ENCODE measurements at regions not wholly inside any gene's neighbourhood (a gene's known extent, or its start where the extent isn't known, plus 50 kb on each side); places are given as distances from the start of the nearest gene placed in this dataset.

GRCh38 chr19:30180691-30181090 is 191.5 kb upstream of the ZNF536 start:
- no peak for TF ChIP-seq CTCF (IDR thresholded peaks at IDR 0.05)

GRCh38 chr19:30183807-30184490 is 188.2 kb upstream of the ZNF536 start:
- Histone ChIP-seq H3K36me3 (no peaks in the 10 kb centered on the region), H3K4me3 (no peak overlapping the region), H3K4me1 (ENCODE audit: control insufficient read depth in 1 of 2, low read depth in 2 of 2) (no peaks in the 10 kb centered on the region), H3K9me3 (peaks cover 19% of the 10 kb centered on the region), H3K27me3 (replicated peaks; ENCODE audit: insufficient read depth) (no peaks in the 10 kb centered on the region), H3K27ac (no peak overlapping the region)
- ATAC-seq (ENCODE audit: insufficient number of reproducible peaks, low FRiP score, low read depth), result no peak
- no peak for DNase-seq (ENCODE audit: low spot score)
- no peak for TF ChIP-seq CTCF (IDR thresholded peaks at IDR 0.05)

More at GRCh38 chr19:30180691-30181090, 191.5 kb upstream of the ZNF536 start:
- peaks cover 17% of the 10 kb centered on the region for H3K9me3 ChIP-seq
- no peaks in the 10 kb centered on the region for H3K27me3 ChIP-seq (replicated peaks; ENCODE audit: insufficient read depth)
- DNase-seq (ENCODE audit: low spot score) (no peak), ATAC-seq (ENCODE audit: insufficient number of reproducible peaks, low FRiP score, low read depth) (no peak)
- no peak overlapping the region for H3K27ac ChIP-seq
- H3K4me3 ChIP-seq, result no peak overlapping the region
- H3K36me3 ChIP-seq, result no peaks in the 10 kb centered on the region
- no peaks in the 10 kb centered on the region for H3K4me1 ChIP-seq (ENCODE audit: control insufficient read depth in 1 of 2, low read depth in 2 of 2)

GRCh38 chr19:30202060-30202600 is 170.1 kb upstream of the ZNF536 start:
- H3K4me3 ChIP-seq, result no peak overlapping the region
- H3K36me3 ChIP-seq, result no peaks in the 10 kb centered on the region
- no peak for TF ChIP-seq CTCF (IDR thresholded peaks at IDR 0.05)
- no peaks in the 10 kb centered on the region for H3K27me3 ChIP-seq (replicated peaks; ENCODE audit: insufficient read depth)
- no peaks in the 10 kb centered on the region for H3K4me1 ChIP-seq (ENCODE audit: control insufficient read depth in 1 of 2, low read depth in 2 of 2)
- H3K27ac ChIP-seq, result no peak overlapping the region
- DNase-seq (ENCODE audit: low spot score), result no peak
- no peak for ATAC-seq (ENCODE audit: insufficient number of reproducible peaks, low FRiP score, low read depth)
- H3K9me3 ChIP-seq, result no peaks in the 10 kb centered on the region

- Histone ChIP-seq H3K4me1 (ENCODE audit: control insufficient read depth in 1 of 2, low read depth in 2 of 2) (no peaks in the 10 kb centered on the region), H3K36me3 (no peaks in the 10 kb centered on the region), H3K9me3 (no peaks in the 10 kb centered on the region), H3K4me3 (no peak overlapping the region), H3K27ac (no peak overlapping the region), H3K27me3 (replicated peaks; ENCODE audit: insufficient read depth) (no peaks in the 10 kb centered on the region)
- TF ChIP-seq CTCF (IDR thresholded peaks at IDR 0.05), result no peak
- ATAC-seq (ENCODE audit: insufficient number of reproducible peaks, low FRiP score, low read depth) (no peak), DNase-seq (ENCODE audit: low spot score) (no peak)
These were observed 167.5 kb upstream of the ZNF536 start for GRCh38 chr19:30204721-30205120.

GRCh38 chr19:30206187-30206586 is 166.0 kb upstream of the ZNF536 start:
- no peaks in the 10 kb centered on the region for H3K9me3 ChIP-seq
- DNase-seq (ENCODE audit: low spot score) (no peak), ATAC-seq (ENCODE audit: insufficient number of reproducible peaks, low FRiP score, low read depth) (no peak)
- H3K4me1 ChIP-seq (ENCODE audit: control insufficient read depth in 1 of 2, low read depth in 2 of 2), result no peaks in the 10 kb centered on the region
- no peak overlapping the region for H3K27ac ChIP-seq
- no peak overlapping the region for H3K4me3 ChIP-seq
- H3K36me3 ChIP-seq, result no peaks in the 10 kb centered on the region
- no peak for TF ChIP-seq CTCF (IDR thresholded peaks at IDR 0.05)
- H3K27me3 ChIP-seq (replicated peaks; ENCODE audit: insufficient read depth), result no peaks in the 10 kb centered on the region

Measured in thoracic aorta (tissue), 2 donors.